H1 (cell line): ENCODE measurements at regions not wholly inside any gene's neighbourhood (a gene's known extent, or its start where the extent isn't known, plus 50 kb on each side); places are given as distances from the start of the nearest gene placed in this dataset.
A peak's percentile ranks its signal among the peaks of the same experiment; 100 is the strongest.

ENCODE experiments used
- CTCF ChIA-PET: fragments of 300-600 bp; sonication (Branson Sonifier 250); formaldehyde crosslinking; loops from one replicate; lab custom pipeline; 2021; ENCODE audit not compliant: partially characterized antibody; lab: Charles Lee
- POLR2A ChIA-PET: fragments of 300-600 bp; sonication (Branson Sonifier 250); formaldehyde crosslinking; loops from one replicate; lab custom pipeline; 2021; ENCODE audit warnings: inconsistent platforms; ENCODE audit not compliant: partially characterized antibody; lab: Charles Lee
- DNase-seq, 2 experiments: peaks; one replicate each; pipeline versions ENCODE4 v3.0.0 to v3.0.0-alpha.2; 2010 to 2022; ENCODE audit warnings: low spot score in 2 of 2, low read depth in 1 of 2, mixed read lengths in 1 of 2
- FAIRE-seq: peaks from 2 replicates; lab custom pipeline; 2011; peaks lifted over from hg19 to GRCh38; lab: Jason Lieb, UNC
- H2AFZ ChIP-seq: 2 replicates; pipeline ENCODE4 v1.8.1; 2012; ENCODE audit warnings: low read length, inconsistent platforms
- H2AK5ac ChIP-seq: 2 replicates; pipeline ENCODE4 v1.6.1; 2013; ENCODE audit warnings: low read depth, low read length
- H2BK120ac ChIP-seq: replicated peaks from 2 replicates; pipeline ENCODE3; 2013; ENCODE audit warnings: low read depth, low read length, inconsistent platforms
- H2BK12ac ChIP-seq: 2 replicates; pipeline ENCODE4 v1.6.1; 2013; ENCODE audit warnings: low read depth, low read length
- H2BK15ac ChIP-seq: 2 replicates; pipeline ENCODE4 v1.6.1; 2013; ENCODE audit warnings: low read length
- H2BK20ac ChIP-seq: 2 replicates; pipeline ENCODE4 v1.6.1; 2013; ENCODE audit warnings: low read length
- H2BK5ac ChIP-seq: 2 replicates; pipeline ENCODE4 v1.6.1; 2013; ENCODE audit warnings: low read depth, low read length
- H3K14ac ChIP-seq: 2 replicates; pipeline ENCODE4 v1.6.1; 2013; ENCODE audit warnings: inconsistent platforms; ENCODE audit not compliant: insufficient read length
- H3K18ac ChIP-seq: 2 replicates; pipeline ENCODE4 v1.6.1; 2013; ENCODE audit warnings: low read length; ENCODE audit errors: extremely low read depth
- H3K23ac ChIP-seq: 2 replicates; pipeline ENCODE4 v1.6.1; 2013; ENCODE audit warnings: inconsistent platforms; ENCODE audit not compliant: insufficient read length
- H3K23me2 ChIP-seq: 2 replicates; pipeline ENCODE4 v1.6.1; 2013; ENCODE audit warnings: low read depth, low read length
- H3K27ac ChIP-seq: 2 replicates; pipeline ENCODE4 v1.6.1; 2011; ENCODE audit warnings: low read depth, low read length, inconsistent platforms
- H3K27me3 ChIP-seq, 4 experiments: replicated peaks in 1 of 4; 1 replicate in 1 of 4; 2 replicates in 3 of 4; pipeline versions ENCODE4 v1.6.1 to v1.8.1; 2011 to 2013; ENCODE audit warnings: low read length in 3 of 4, mild to moderate bottlenecking in 3 of 4, inconsistent platforms in 2 of 4, mixed read lengths in 2 of 4, moderate library complexity in 1 of 4; ENCODE audit not compliant: control insufficient read depth in 3 of 4, insufficient read depth in 3 of 4; ENCODE audit errors: extremely low read depth in 1 of 4
- H3K36me3 ChIP-seq, 4 experiments: 2 replicates each; pipeline versions ENCODE4 v1.6.1 to v1.8.1; 2011 to 2013; ENCODE audit warnings: mild to moderate bottlenecking in 4 of 4, low read length in 3 of 4, moderate library complexity in 2 of 4, control low read depth in 1 of 4, inconsistent platforms in 1 of 4; ENCODE audit not compliant: insufficient read depth in 4 of 4, control insufficient read depth in 2 of 4
- H3K4ac ChIP-seq: replicated peaks from 2 replicates; pipeline ENCODE3; 2013; ENCODE audit warnings: low read length, low read depth, mixed read lengths, inconsistent platforms; ENCODE audit not compliant: insufficient read length
- H3K4me1 ChIP-seq, 4 experiments: replicated peaks in 1 of 4; 1 replicate in 1 of 4; 2 replicates in 3 of 4; pipeline versions ENCODE4 v1.6.1 to v1.8.1; 2011 to 2013; ENCODE audit warnings: low read length in 3 of 4, inconsistent platforms in 2 of 4, mixed read lengths in 1 of 4; ENCODE audit not compliant: insufficient read depth in 4 of 4, control insufficient read depth in 3 of 4
- H3K4me2 ChIP-seq, 2 experiments: 2 replicates each; pipeline versions ENCODE4 v1.6.1 to v1.8.1; 2011 to 2013; ENCODE audit warnings: low read depth in 2 of 2, low read length in 2 of 2, control low read depth in 1 of 2, inconsistent platforms in 1 of 2, mild to moderate bottlenecking in 1 of 2; ENCODE audit not compliant: insufficient read depth in 1 of 2
- H3K4me3 ChIP-seq, 4 experiments: fragments of 200-600, 300-600 bp in 1 of 4; sonication (generic), shearing (Covaris generic), sonication (Bioruptor Twin) in 1 of 4; 2 replicates each; pipeline versions ENCODE4 v1.5.1 to v1.8.1; 2011 to 2016; ENCODE audit warnings: low read length in 4 of 4, low read depth in 3 of 4, control low read depth in 2 of 4, inconsistent platforms in 2 of 4, mild to moderate bottlenecking in 2 of 4, mixed read lengths in 1 of 4, moderate library complexity in 1 of 4; ENCODE audit not compliant: insufficient read depth in 2 of 4; ENCODE audit errors: extremely low read depth in 1 of 4
- H3K56ac ChIP-seq: replicated peaks from 2 replicates; pipeline ENCODE3; 2013; ENCODE audit warnings: low read depth, mild to moderate bottlenecking, mixed read lengths, low read length, inconsistent platforms; ENCODE audit not compliant: insufficient read length
- H3K79me1 ChIP-seq: 2 replicates; pipeline ENCODE4 v1.6.1; 2013; ENCODE audit warnings: low read depth, low read length, control low read depth
- H3K79me2 ChIP-seq, 2 experiments: 2 replicates each; pipeline versions ENCODE4 v1.6.1 to v1.8.1; 2012 to 2013; ENCODE audit warnings: low read length in 2 of 2, mild to moderate bottlenecking in 2 of 2, inconsistent platforms in 1 of 2; ENCODE audit not compliant: insufficient read depth in 2 of 2, control insufficient read depth in 1 of 2
- H3K9ac ChIP-seq, 4 experiments: replicated peaks in 1 of 4; 1 replicate in 1 of 4; 2 replicates in 3 of 4; pipeline versions ENCODE4 v1.6.1 to v1.8.1; 2011 to 2013; ENCODE audit warnings: low read depth in 3 of 4, low read length in 3 of 4, control low read depth in 2 of 4, mild to moderate bottlenecking in 2 of 4, moderate library complexity in 2 of 4, inconsistent platforms in 1 of 4; ENCODE audit errors: extremely low read depth in 1 of 4
- H3K9me3 ChIP-seq, 2 experiments: 2 replicates each; pipeline versions ENCODE4 v1.6.1 to v1.8.1; 2012 to 2013; ENCODE audit warnings: mild to moderate bottlenecking in 2 of 2, moderate library complexity in 2 of 2, control low read depth in 1 of 2, inconsistent platforms in 1 of 2, low read depth in 1 of 2, low read length in 1 of 2, mixed read lengths in 1 of 2; ENCODE audit not compliant: insufficient read depth in 2 of 2
- H4K20me1 ChIP-seq, 2 experiments: replicated peaks in 1 of 2; 2 replicates each; pipeline versions ENCODE3 to v1.8.1; 2011 to 2013; ENCODE audit warnings: inconsistent platforms in 2 of 2, low read length in 2 of 2, mild to moderate bottlenecking in 1 of 2; ENCODE audit not compliant: insufficient read depth in 2 of 2, control insufficient read depth in 1 of 2
- H4K5ac ChIP-seq: 2 replicates; pipeline ENCODE4 v1.6.1; 2013; ENCODE audit warnings: low read length, low read depth, mixed read lengths, inconsistent platforms; ENCODE audit not compliant: insufficient read length
- H4K8ac ChIP-seq: 2 replicates; pipeline ENCODE4 v1.8.0; 2013; ENCODE audit warnings: mild to moderate bottlenecking, moderate library complexity, low read length, inconsistent platforms; ENCODE audit not compliant: insufficient read depth; ENCODE audit errors: extremely low read depth
- H4K91ac ChIP-seq: replicated peaks from 2 replicates; pipeline ENCODE3; 2013; ENCODE audit warnings: low read length, mixed read lengths, inconsistent platforms; ENCODE audit not compliant: insufficient read length
- CBX8 ChIP-seq: fragments of 300-800, 300-1000 bp; sonication (generic); IDR thresholded peaks from 2 replicates; pipeline ENCODE4 v1.7.1; 2016; ENCODE audit warnings: low read depth, low read length, borderline replicate concordance
- CTBP2 ChIP-seq: IDR thresholded peaks from 2 replicates; pipeline ENCODE4 v1.7.0; 2011; ENCODE audit warnings: borderline replicate concordance, mild to moderate bottlenecking, moderate library complexity, mixed read lengths, low read length; ENCODE audit not compliant: insufficient read depth, insufficient read length
- KDM1A ChIP-seq: fragments of 200-600, 300-600 bp; sonication (generic); IDR thresholded peaks from 2 replicates; pipeline ENCODE4 v1.7.1; 2016; ENCODE audit warnings: mild to moderate bottlenecking, low read length, borderline replicate concordance
- KDM5A ChIP-seq: fragments of 200-600 bp; IDR thresholded peaks from 2 replicates; pipeline ENCODE4 v1.7.1; 2012; ENCODE audit warnings: mild to moderate bottlenecking, low read length, inconsistent platforms, mixed read lengths
- MAFK ChIP-seq: IDR thresholded peaks from 2 replicates; pipeline ENCODE4 v1.6.1; 2012; ENCODE audit warnings: low read depth, mild to moderate bottlenecking, improper control_type of control experiment, low read length
- NANOG ChIP-seq: IDR thresholded peaks from 2 replicates; pipeline ENCODE4 v1.6.1; 2011; ENCODE audit warnings: low read length, low read depth, mild to moderate bottlenecking, inconsistent platforms; ENCODE audit not compliant: insufficient read depth, poor library complexity, severe bottlenecking
- SIX5 ChIP-seq: IDR thresholded peaks from 2 replicates; pipeline ENCODE4 v1.6.1; 2011; ENCODE audit warnings: mild to moderate bottlenecking, low read depth, low read length
- SP4 ChIP-seq: IDR thresholded peaks from 2 replicates; pipeline ENCODE4 v1.6.1; 2012; ENCODE audit warnings: low read length, inconsistent platforms
- YY1 ChIP-seq: IDR thresholded peaks from 2 replicates; pipeline ENCODE4 v1.6.1; 2011; ENCODE audit warnings: low read depth, mild to moderate bottlenecking, low read length
- ZNF274 ChIP-seq: IDR thresholded peaks from 2 replicates; pipeline ENCODE4 v1.7.0; 2012; ENCODE audit warnings: low read length, borderline replicate concordance; ENCODE audit errors: extremely low read depth
- WGBS, 2 experiments: shearing (Covaris generic) in 1 of 2; methylation state at CpG; one replicate each; pipeline versions ENCODE4 v1.1.6 to v1.1.7; 2013 to 2015; ENCODE audit warnings: low lambda C conversion rate in 2 of 2, mixed read lengths in 2 of 2, inconsistent platforms in 1 of 2, low coverage in 1 of 2, missing lambda C conversion rate in 1 of 2; ENCODE audit not compliant: insufficient replicate concordance in 2 of 2, insufficient coverage in 1 of 2, insufficient read length in 1 of 2; ENCODE audit errors: extremely low coverage in 1 of 2, missing lambda C conversion rate in 1 of 2; 5-methylcytosine and 5-hydroxymethylcytosine counted together
- TF ChIP-seq, protein P1 (sequence below), 3 experiments: IDR thresholded peaks; 1 replicate in 2 of 3; 2 replicates in 1 of 3; pipeline versions ENCODE4 v1.5.1 to v1.6.1; 2011; ENCODE audit warnings: low read length in 3 of 3, mild to moderate bottlenecking in 3 of 3, inconsistent platforms in 2 of 3, low read depth in 1 of 3, moderate library complexity in 1 of 3; ENCODE audit not compliant: insufficient read depth in 1 of 3; ENCODE audit errors: control extremely low read depth in 1 of 3

DNA sequence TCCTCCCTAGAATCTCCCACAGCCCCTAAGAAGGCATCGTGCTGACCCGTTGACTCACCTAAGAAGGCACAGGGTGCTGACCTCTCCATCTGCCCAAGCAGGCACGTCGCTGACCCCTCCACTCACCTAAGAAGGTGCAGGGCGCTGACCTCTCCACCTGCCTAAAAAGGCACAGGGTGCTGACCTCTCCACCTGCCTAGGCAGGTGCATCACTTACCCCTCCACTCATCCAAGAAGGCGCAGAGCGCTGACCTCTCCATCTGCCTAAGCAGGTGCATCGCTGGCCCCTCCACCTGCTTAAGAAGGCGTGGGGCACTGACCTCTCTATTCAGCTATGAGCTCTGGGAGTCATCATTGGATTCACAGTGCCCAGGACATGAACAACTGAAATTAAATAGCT lies 54.4 kb upstream of the FCN1 start:
- H3K4me1 ChIP-seq, result peaks cover 0 to 24% (median 13%) of the 10 kb centered on the region in 4 experiments; a peak in 4 of 7 replicates
- H3K4me2 ChIP-seq, result no peak overlapping the region
- no peak overlapping the region for H3K56ac ChIP-seq
- DNase-seq, result no peak
- no peaks in the 10 kb centered on the region for H3K79me2 ChIP-seq
- no peaks in the 10 kb centered on the region for H4K20me1 ChIP-seq
- FAIRE-seq, result no peak
- no peaks in the 10 kb centered on the region for H3K36me3 ChIP-seq
- no peak overlapping the region for H3K9ac ChIP-seq
- H2BK5ac ChIP-seq, result no peak overlapping the region
- H2AK5ac ChIP-seq, result no peak overlapping the region
- H4K91ac ChIP-seq, result peak overlapping the region; percentile 28
- no peaks in the 10 kb centered on the region for H3K9me3 ChIP-seq
- H2BK120ac ChIP-seq, result no peak overlapping the region
- peak overlapping the region; percentile 55; the same call in 1 of the 2 replicates for H2BK12ac ChIP-seq
- no peak overlapping the region for H2AFZ ChIP-seq
- no peak overlapping the region for H3K27ac ChIP-seq
- ChIA-PET POLR2A (no interaction called here), CTCF (interaction anchor here (1.2 to 2.1 kb wide), 4 partner anchors 9 to 193 kb away, joined by 3 to 8 read pairs (median 6); no protein-coding TSS in a partner anchor)
- no peak overlapping the region for H3K4me3 ChIP-seq
- no peak overlapping the region for H3K14ac ChIP-seq
- no peak overlapping the region for H3K18ac ChIP-seq
- no peaks in the 10 kb centered on the region for H3K79me1 ChIP-seq
- no peak overlapping the region for H4K5ac ChIP-seq
- H3K27me3 ChIP-seq, result no peaks in the 10 kb centered on the region; a peak in 2 of 7 replicates
- 90% methylated on average over 9 of the region's 9 CpGs; no CpG with 5 or more reads in 1 of the 2 experiments for WGBS, 2 experiments
- H3K23ac ChIP-seq, result no peak overlapping the region
- peak overlapping the region; percentile 89; the same call in 1 of the 2 replicates for H2BK20ac ChIP-seq
- H2BK15ac ChIP-seq, result peak overlapping the region; percentile 81; the same call in 1 of the 2 replicates
- no peak for TF ChIP-seq SIX5
- TF ChIP-seq SP4, result no peak
- no peak for TF ChIP-seq KDM1A
- no peak for TF ChIP-seq CBX8
- no peak for TF ChIP-seq YY1
- TF ChIP-seq NANOG, result no peak
- no peak for TF ChIP-seq MAFK
- TF ChIP-seq KDM5A, result no peak
- TF ChIP-seq, protein P1, sequence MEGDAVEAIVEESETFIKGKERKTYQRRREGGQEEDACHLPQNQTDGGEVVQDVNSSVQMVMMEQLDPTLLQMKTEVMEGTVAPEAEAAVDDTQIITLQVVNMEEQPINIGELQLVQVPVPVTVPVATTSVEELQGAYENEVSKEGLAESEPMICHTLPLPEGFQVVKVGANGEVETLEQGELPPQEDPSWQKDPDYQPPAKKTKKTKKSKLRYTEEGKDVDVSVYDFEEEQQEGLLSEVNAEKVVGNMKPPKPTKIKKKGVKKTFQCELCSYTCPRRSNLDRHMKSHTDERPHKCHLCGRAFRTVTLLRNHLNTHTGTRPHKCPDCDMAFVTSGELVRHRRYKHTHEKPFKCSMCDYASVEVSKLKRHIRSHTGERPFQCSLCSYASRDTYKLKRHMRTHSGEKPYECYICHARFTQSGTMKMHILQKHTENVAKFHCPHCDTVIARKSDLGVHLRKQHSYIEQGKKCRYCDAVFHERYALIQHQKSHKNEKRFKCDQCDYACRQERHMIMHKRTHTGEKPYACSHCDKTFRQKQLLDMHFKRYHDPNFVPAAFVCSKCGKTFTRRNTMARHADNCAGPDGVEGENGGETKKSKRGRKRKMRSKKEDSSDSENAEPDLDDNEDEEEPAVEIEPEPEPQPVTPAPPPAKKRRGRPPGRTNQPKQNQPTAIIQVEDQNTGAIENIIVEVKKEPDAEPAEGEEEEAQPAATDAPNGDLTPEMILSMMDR (IDR thresholded peaks at IDR 0.05; ENCODE audit: control extremely low read depth in 1 of 3, insufficient read depth in 1 of 3, low read depth in 1 of 3, low read length in 3 of 3), result no peak
- TF ChIP-seq CTBP2, result no peak
- TF ChIP-seq ZNF274, result no peak
- no peak overlapping the region for H3K4ac ChIP-seq
- no peak overlapping the region for H4K8ac ChIP-seq
- no peaks in the 10 kb centered on the region for H3K23me2 ChIP-seq
